Mammary epithelial cell (primary cell): ENCODE measurements at regions not wholly inside any gene's neighbourhood (a gene's known extent, or its start where the extent isn't known, plus 50 kb on each side); places are given as distances from the start of the nearest gene placed in this dataset.

Source experiments
- CTCF ChIP-seq, 2 donors: IDR thresholded peaks in 1 of 2; conservative IDR thresholded peaks in 1 of 2; 2 replicates each; pipeline ENCODE4 v1.5.1; 2011 to 2012; ENCODE audit warnings: inconsistent platforms in 2 of 2, low read length in 2 of 2, mild to moderate bottlenecking in 2 of 2, control low read depth in 1 of 2, low read depth in 1 of 2; ENCODE audit not compliant: insufficient read depth in 1 of 2; ENCODE audit errors: extremely low read depth in 1 of 2
- EZH2 ChIP-seq: IDR thresholded peaks from 2 replicates; pipeline ENCODE4 v1.6.1; 2012; ENCODE audit warnings: low read length, inconsistent platforms, borderline replicate concordance

GRCh38 chr18:22021701-22022100 is 147.7 kb upstream of the GATA6 start:
- TF ChIP-seq CTCF (conservative IDR thresholded peaks at IDR 0.05 in 1 of 2, IDR thresholded peaks at IDR 0.05 in 1 of 2; ENCODE audit: extremely low read depth in 1 of 2, insufficient read depth in 1 of 2, low read depth in 1 of 2, low read length in 2 of 2) (no peak), EZH2 (no peak)
